GM19395 (cell line): ENCODE measurements at regions not wholly inside any gene's neighbourhood (a gene's known extent, or its start where the extent isn't known, plus 50 kb on each side); places are given as distances from the start of the nearest gene placed in this dataset.
"Not testable (repeated sequence)": the region's sequence is repeated elsewhere in the genome, so short reads cannot be mapped to it uniquely, and the experiment has no call there.

ENCODE experiments used
- ATAC-seq: cut with Tn5 transposase; IDR thresholded peaks from one replicate; pipeline ENCODE4 v1.9.1; 2021; ENCODE audit warnings: mild to moderate bottlenecking, moderate library complexity; ENCODE audit not compliant: unreplicated experiment

DNA sequence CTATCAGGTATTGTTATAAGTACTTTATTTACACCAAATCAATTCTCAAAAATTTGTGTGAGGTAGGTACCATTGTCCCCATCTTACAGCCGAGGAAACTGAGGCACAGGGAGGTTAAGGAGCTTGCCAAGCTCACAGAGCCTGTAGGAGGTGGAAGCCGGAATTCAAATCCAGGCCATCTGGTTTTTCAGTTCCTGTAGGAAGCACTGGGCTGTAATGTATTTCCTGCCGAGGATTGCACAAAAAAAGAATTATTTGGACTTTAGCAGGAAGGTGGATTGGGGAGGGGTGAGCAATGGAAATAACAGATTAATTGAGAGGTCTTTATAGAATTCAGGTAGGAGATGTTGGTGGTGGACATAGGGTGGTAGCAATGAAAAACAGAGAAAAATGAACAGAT is 315.3 kb upstream of the AUTS2 start:
- no peak for ATAC-seq

DNA sequence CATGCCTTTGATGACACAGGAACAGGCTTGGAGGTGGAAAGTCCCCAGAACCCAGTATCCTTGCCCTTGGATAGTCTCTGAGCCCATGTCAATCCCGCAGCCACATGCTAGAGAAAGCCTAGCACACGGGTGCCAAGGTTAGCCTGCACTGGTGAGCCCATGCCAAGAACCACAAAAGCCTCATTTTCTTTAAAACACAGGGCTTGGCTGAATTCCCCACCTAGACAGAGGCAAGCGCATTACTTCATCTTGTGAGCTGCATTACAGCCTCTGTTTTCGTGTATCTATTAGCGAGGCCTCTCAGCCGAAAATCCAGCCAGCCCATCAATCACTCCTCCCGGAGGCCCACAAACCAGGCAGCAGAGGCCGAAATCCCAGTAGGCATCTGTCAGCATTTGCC is 314.9 kb upstream of the AUTS2 start:
- ATAC-seq: no peak

DNA sequence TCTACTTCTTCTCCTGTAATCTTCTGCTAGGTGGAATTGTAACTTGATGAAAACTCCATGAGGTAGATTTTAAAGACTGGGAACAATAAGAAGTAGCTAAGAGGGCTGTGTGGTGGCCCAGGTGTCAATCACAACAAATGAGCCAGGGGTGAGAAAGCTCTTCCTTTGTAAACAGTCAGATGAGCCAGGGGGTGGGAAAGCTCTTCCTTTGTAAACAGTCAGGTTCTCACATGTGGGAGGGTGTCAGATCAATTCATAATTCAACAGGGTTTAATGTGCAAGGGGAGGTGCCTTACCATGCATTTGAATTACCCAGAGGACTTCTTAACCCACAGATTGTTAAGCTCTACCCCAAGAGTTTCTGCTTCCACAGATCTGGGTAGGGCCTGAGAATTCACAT is 312.4 kb upstream of the AUTS2 start:
- ATAC-seq: no peak

DNA sequence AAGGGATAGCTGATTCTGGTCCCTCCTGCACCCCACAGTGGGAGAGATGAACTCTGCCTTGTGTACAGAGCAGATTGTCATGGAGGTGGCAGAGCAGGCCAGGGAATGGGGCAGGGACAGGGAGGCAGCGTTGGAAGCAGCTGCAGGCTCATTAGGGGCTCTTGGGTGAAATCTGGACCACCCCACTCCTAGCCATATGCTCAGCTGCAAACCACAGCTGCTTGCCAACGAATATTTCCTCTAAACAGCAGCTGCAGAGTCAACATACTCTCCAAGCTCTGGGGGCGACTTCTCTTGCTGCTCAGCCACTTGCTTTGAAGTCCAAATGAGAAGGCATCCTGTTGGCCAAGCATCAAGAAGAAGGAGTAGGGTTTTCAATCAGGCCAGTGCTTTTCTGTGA is 302.3 kb upstream of the AUTS2 start:
- no peak for ATAC-seq

DNA sequence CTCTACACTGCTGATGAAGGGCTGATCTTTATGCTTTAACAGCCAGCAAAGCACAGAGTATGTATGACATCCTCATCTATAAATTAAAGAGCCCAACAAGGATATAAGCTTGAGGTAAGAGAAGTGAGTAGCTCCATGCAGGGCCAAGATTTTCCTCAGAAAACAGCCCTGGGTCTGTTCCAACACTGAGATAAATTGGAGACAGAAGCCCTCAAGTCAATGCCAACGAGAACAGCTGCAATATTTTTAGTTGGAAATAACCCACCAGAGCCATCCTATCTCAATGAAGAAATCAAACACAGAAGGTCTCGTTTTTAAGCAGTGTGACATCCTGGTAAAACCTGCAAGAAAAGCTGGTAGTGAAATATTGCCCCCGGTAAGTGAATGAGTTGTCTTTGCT is 297.0 kb upstream of the AUTS2 start:
- ATAC-seq: no peak

DNA sequence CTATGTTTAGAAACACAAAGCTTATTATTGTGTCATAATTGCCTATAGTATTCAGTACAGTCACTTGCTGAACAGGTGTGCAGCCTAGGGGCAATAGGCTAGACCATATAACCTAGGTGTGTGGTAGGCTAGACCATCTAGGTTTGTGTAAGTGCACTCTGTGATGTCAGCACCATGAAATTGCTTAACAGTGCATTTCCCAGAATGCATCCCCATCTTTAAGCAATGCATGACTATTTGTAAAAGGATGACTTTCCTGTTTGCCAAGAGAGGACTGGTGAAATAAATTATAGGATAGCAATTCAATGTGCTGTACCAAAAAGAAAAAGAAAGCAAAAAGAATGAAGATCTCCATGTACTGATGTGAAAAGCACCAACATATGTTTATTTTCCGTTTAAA is 288.7 kb upstream of the AUTS2 start:
- ATAC-seq: no peak

DNA sequence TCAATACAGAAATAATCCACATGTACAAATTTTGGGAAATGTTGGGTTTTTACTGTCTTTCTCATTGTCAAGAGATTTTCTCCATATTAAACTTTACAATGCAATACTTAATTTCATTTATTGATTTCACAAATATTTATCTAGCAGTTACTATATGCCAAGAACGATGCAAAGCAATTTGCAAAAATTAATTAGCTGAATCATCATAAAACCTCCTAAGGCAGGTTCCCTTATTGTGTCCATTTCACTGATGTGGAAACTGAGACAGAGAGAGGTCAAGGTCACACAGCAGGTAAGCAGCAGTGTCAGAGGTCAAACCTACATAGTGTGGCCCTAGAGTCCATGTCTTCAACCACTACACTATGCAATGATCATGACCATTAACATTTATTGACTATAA is 286.8 kb upstream of the AUTS2 start:
- no peak for ATAC-seq

DNA sequence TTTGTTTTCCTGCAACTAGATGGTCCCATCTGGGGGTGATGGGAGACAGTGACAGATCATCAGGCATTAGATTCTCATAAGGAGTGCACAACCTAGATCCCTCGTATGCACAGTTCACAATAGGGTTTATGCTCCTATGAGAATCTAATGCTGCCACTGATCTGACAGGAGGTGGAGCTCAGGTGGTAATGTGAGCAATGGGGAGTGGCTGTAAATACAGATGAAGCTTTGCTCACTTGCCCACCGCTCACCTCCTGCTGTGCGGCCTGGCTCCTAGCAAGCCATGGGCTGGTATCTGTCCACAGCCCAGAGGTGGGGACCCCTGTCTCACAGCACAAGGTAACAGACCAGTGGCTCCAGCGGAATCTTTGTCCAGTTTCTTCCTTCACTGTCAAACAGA is 284.4 kb upstream of the AUTS2 start:
- ATAC-seq: not testable (repeated sequence)

DNA sequence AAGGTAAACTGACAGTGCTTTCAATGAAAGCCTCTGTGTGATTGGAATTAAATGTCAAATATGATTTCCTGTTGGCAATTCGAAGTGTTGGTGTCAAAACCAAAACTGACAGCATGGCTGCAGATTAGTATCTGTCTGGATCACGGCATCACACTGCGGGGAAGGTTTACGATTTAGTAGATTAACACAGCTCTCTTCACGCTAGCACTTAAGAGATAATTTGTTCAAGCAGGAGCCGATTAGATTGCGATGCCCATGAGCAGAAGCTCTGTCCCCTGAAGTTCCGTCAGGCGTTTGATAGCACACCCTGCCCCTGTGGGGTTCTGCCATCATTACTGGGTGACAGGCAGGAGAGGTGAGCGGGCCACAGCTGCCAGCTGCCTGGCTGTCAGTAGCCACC is 279.5 kb upstream of the AUTS2 start:
- no peak for ATAC-seq

DNA sequence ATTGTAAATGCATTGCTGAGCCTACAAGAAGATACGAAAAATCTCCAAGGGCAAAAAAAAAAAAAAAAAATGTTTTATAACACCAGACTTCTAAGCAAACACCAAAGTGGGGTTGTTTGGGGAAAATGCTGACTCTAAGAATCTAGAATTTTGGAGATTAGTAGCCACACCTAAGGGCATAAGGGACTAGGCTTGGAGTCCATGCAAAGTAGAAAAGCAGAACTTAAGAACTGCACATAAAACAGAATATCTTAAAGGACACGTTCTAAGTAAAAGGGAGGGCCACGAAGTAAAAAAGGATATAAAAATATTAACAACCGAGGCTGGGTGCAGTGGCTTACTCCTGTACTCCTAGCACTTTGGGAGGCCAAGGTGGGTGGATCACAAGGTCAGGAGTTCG is 269.8 kb upstream of the AUTS2 start:
- ATAC-seq: no peak

DNA sequence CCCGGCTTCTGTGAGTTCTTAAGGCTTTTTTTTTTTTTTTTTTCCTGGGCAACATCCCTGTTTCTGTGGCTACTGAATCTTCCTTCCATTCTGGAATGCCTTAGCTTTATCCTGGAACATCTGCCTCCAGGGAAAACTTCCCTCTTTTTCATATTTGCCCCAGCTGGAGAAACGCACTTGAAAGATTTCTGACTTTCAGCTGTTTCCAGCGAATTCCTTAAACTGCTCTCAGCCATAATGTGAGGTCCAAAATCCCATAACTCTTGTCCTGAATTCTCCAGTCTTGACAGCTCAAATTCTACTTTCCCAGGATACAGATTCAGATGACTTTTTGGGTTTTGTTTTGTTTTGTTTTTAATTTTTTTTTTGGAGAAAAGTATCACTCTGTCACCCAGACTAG is 263.6 kb upstream of the AUTS2 start:
- no peak for ATAC-seq

DNA sequence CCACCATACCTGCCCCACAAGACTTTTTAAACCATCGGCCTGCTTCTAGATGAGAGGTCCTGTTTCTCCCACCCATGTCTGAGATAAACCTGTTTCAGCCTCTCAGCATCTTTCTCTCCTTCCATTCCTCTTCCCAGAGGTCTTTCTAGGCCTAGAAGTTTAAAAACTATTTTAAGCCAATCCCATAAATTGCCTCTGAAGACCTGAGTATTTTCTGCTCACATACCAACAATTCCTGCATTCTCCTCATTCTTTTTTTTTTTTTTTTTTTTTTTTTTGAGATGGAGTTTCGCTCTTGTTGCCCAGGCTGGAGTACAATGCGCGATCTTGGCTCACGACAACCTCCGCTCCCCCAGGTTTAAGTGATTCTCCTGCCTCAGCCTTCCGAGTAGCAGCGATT is 262.9 kb upstream of the AUTS2 start:
- ATAC-seq: no peak

DNA sequence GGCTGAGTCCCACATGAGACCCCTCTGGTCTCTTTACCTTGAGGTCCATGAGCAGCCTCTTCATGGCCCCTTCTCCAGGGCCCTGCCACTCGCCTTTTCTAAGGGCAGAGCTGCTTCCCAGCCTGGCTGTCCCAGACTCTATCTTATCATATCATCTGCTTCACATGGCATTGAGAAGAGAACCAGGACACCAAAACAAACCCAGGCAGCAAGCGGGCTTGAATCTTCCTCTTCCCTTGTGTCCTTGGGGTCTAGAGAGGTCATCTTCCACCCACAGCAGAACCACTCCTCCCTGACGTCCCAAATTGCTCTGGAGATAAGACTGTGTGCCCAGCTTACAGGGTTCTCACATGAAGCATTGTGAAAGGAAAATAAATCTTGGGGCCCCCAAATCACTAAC is 261.3 kb upstream of the AUTS2 start:
- no peak for ATAC-seq

DNA sequence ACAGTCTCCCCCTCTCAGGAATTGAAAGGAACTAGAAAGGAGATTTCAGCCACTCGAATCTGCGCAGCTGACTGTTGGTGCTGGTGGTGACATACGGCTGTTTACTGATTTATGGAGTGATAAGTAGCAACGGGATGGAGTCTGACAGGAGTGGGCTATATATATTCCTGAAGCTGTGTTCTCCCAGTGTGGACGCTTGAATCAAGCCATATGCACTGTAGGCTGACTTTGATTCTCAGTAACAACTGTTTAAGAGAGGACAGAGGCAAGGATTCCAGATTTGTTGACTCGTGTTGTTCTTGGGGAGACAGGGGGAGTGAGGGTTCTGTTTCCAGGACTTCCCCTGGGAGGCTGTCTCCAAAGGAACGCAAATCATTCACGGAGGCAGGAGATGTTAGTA is 260.1 kb upstream of the AUTS2 start:
- no peak for ATAC-seq

DNA sequence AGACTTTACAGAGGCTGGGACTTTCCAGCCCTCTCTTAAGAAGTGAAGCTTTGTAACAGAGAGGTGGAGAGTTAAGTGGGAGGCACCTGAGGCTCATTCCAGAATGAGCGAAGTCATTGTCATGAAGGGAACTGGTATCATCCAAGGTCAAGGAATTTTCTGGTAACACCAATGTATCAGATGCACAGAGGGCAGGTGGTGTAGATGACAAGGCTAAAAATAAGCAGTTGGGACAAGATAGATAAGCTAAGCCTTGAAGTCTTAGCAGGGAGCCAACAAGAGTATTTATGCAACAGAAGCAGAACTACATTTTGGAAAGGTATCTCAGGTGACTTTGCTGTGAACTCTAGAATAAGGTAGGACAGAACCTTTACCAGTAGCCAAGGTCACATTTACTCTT is 257.0 kb upstream of the AUTS2 start:
- ATAC-seq: no peak

DNA sequence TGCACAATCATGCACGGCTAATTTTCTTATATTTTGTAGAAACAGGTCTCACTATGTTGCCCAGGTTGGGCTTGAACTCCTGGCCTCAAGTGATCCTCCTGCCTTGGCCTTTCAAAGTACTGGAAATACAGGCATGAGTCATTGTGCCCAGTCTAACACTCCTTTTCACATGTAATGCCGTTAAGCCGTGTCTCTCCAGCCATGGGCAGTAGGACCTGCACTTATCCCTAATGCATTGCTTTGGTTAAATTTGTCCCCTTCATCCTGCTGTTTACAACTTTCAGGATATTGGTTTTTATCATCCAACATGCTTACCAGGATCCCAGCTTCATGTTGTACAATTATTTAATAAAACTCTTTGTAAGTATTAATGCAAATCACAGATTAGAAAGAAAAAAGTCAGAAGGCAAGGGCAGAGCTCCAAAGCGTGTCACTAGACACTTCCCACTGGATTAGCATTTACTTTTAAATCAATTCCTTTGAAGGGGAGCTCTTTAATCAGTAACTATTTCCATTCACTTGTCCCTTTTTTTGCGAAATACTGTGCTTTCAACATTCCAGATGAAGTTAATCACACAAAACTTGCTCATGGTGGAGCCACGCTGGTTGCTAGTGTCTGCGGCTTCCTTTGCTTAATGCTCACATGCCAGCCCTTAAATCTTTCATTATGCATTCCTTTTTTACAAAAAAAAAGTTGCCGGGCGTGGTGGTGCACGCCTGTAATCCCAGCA is 256.0 kb upstream of the AUTS2 start:
- ATAC-seq: no peak

DNA sequence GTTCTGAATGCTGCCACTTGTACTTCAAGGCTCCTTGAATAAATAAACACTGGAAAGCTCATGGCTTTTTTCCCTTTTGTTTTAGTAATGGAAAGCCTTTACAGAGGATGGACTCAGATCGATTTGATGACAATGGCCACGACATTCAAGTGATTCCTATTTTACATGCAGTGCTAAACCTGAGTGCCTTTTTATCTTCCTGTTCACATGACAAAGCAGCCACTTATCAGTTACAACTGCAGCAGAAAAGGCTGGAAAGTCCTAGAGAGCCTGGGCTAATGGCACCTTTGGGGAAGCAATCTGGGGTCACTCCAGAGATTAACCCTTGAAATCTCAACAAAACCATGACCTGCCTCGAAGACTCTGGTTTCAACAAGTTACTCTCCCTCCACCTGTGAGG is 249.0 kb upstream of the AUTS2 start:
- ATAC-seq: no peak

DNA sequence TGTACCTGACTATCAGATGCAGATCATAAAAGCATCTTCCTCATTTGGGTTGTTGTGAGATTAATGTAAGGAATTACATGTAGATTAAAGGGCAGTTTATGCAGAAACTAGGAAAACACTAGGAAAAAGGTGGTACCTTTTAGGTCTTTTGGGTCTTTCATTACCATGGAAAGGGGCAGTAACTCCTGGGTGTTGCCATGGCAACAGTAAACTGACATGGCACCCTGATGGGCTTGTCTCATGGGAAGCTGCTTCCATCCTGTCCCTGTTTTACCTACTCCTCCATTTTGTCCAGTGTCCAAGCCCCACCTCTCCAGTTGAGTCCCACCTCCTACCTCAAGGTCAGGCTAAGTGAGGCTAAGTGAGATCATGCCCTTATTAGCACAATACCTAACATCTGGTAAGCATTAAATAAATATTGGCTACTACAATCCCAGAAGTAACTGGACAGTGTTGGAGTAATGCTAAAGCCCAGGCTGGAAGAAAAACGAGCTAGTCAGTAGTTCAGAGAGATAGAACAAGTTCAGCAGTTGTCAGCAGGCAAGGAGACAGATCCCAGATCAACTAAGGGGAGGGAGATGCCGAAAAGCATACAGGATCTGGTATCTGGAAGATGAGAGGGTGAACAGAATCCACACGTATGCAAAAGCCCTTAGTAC is 240.0 kb upstream of the AUTS2 start:
- ATAC-seq: no peak

DNA sequence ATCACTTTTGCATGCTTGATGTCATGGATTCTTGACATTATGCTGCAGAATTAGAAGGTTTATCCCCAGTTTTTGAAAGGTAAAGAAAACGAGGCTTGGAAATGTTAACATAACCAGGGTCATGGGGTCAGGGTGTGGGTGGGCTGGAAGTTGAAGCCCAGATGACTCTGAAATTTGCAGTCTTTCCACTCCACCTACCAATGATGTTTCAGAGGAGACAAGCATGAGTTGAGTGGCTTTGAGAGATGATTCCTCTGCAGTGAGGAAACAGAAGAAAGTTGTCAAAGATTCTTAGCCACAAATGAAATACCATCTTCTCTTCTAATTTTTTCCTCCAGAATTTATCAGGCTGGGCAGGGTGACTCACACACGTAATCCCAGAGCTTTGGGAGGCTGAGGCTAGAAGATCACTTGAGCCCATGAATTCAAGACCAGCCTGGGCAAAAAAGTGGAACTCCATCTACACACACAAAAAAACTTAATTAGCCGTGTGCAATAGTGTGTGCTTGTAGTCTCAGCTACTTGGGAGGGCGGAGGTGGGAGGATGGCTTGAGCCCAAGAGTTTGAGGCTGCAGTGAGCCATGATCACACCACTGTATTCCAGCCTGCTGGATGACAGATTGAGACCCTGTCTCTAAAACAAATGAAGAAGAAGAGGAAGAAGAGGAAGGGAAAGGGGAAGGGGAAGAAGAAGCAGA is 239.1 kb upstream of the AUTS2 start:
- no peak for ATAC-seq

DNA sequence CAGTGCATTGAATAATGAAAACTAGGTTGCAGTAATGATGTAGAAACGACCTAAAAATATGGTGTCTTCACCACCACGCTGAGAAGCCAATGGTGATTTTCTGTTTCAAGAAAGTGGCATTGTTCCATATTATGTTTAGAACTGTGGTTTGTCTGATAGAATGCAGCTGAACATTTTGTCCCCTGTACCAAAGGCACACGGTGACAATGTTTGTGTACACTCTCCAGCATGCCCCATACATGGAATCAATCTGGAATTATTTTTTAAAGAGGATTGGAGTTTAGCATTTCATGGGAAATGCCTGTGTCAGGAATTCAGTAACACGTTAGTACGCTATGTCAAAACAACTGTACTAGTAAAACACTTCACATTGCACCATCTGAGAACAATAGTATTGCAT is 237.4 kb upstream of the AUTS2 start:
- ATAC-seq: no peak

DNA sequence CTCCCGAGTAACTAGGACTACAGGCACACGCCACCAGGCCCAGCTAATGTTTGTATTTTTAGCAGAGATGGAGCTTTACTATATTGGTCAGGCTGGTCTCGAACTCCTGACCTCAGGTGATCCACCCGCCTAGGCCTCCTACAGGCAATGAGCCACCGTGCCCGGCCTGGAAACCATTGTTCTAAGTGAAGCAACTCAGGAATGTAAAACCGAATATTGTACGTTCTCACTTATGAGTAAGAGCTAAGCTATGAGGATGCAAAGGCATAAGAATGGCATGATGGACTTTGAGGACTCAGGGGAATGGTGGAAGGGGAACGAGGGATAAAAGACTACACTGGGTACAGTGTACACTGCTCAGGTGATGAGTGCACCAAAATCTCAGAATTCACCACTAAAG is 235.1 kb upstream of the AUTS2 start:
- no peak for ATAC-seq
